SK-N-MC (cell line): ENCODE measurements at regions not wholly inside any gene's neighbourhood (a gene's known extent, or its start where the extent isn't known, plus 50 kb on each side); places are given as distances from the start of the nearest gene placed in this dataset.

Experiments used
- EZH2 ChIP-seq: fragments of 200-600 bp; sonication (generic); IDR thresholded peaks from one replicate; pipeline ENCODE4 v1.6.1; 2017; ENCODE audit warnings: antibody characterized with exemption
- POLR2AphosphoS5 ChIP-seq: IDR thresholded peaks from 2 replicates; pipeline ENCODE4 v1.6.1; 2012; ENCODE audit warnings: mild to moderate bottlenecking, low read depth, low read length, borderline replicate concordance

DNA sequence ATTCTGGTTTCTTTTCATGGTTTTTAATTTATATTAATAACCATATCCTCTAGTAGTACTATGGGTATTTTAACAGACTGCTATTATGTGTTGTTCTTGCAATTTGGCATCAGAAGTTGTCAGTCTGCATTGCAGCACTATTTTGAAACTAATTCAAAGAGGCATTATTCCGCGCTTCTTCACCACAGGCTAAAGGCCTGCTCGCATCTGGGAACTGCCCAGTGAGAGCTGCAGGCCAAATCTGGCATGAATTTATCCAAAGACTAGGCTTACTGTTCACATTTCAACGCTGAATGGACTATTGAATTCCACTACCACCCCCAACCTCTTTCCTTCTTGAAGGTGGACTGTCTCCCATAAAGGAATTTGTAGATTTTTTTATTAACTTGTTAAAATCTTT, 310.4 kb upstream of the NR2F2 start:
- TF ChIP-seq EZH2, result no peak
- no peak for TF ChIP-seq POLR2AphosphoS5
